GM12878 (cell line): ENCODE measurements at regions not wholly inside any gene's neighbourhood (a gene's known extent, or its start where the extent isn't known, plus 50 kb on each side); places are given as distances from the start of the nearest gene placed in this dataset.

Source experiments
- ATAC-seq: fragments of 200-7000 bp; cut with Tn5 transposase; 3 replicates; pipeline ENCODE4 v1.9.1; 2020; ENCODE audit warnings: mild to moderate bottlenecking, moderate library complexity
- BruUV-seq: library from RNA; stranded (reverse); fragments of 400-500 nt; replicated peaks from 2 replicates; lab custom pipeline; 2021; lab: Mats Ljungman, UMichigan
- CTCF ChIA-PET: fragments of 300-600 bp; sonication (Branson Sonifier 250); formaldehyde crosslinking; extraction: SDS; loops from one replicate; lab custom pipeline; 2021; ENCODE audit warnings: inconsistent platforms; lab: Yijun Ruan, JAX
- POLR2A ChIA-PET: fragments of 350-600 bp; formaldehyde crosslinking; extraction: SDS; loops from one replicate; lab custom pipeline; 2021; ENCODE audit warnings: inconsistent platforms; lab: Charles Lee
- RAD21 ChIA-PET: fragments of 300-600 bp; sonication (Branson Sonifier 250); formaldehyde crosslinking; loops from one replicate; lab custom pipeline; 2023; ENCODE audit warnings: antibody characterized with exemption; ENCODE audit not compliant: unreplicated experiment; lab: Charles Lee
- SMC1A ChIA-PET: fragments of 300-600 bp; sonication (Branson Sonifier 250); formaldehyde crosslinking; loops from one replicate; lab custom pipeline; 2023; ENCODE audit not compliant: unreplicated experiment, uncharacterized antibody; lab: Charles Lee
- DNase-seq: peaks from one replicate; pipeline ENCODE4 v3.0.0-alpha.2; 2011; ENCODE audit warnings: low read depth, low spot score
- FAIRE-seq: peaks from 3 replicates; lab custom pipeline; 2011; peaks lifted over from hg19 to GRCh38; lab: Jason Lieb, UNC
- H2AFZ ChIP-seq: 2 replicates; pipeline ENCODE4 v1.6.0; 2011; ENCODE audit warnings: low read depth, low read length, control low read depth; ENCODE audit not compliant: control insufficient read depth
- H3K27ac ChIP-seq: 2 replicates; pipeline ENCODE4 v1.5.1; 2011; ENCODE audit warnings: control low read depth; ENCODE audit not compliant: control insufficient read depth, insufficient read depth
- H3K27me3 ChIP-seq, 2 experiments: replicated peaks in 1 of 2; 2 replicates each; pipeline versions ENCODE4 v1.6.0 to v1.6.1; 2011; ENCODE audit warnings: low read length in 1 of 2; ENCODE audit not compliant: control insufficient read depth in 2 of 2, insufficient read depth in 2 of 2
- H3K36me3 ChIP-seq, 2 experiments: 2 replicates each; pipeline ENCODE4 v1.5.1; 2011; ENCODE audit warnings: low read length in 1 of 2; ENCODE audit not compliant: control insufficient read depth in 2 of 2, insufficient read depth in 2 of 2
- H3K4me1 ChIP-seq: 2 replicates; pipeline ENCODE4 v1.6.1; 2011; ENCODE audit warnings: mild to moderate bottlenecking, low read length, moderate library complexity, mixed read lengths; ENCODE audit not compliant: control insufficient read depth, insufficient read depth
- H3K4me2 ChIP-seq: 2 replicates; pipeline ENCODE4 v1.6.0; 2011; ENCODE audit warnings: control low read depth; ENCODE audit not compliant: control insufficient read depth, insufficient read depth
- H3K4me3 ChIP-seq: fragments of 200-600 bp; sonication (generic); 2 replicates; pipeline ENCODE4 v1.5.1; 2016
- H3K79me2 ChIP-seq: 2 replicates; pipeline ENCODE4 v1.6.0; 2011; ENCODE audit warnings: low read length; ENCODE audit not compliant: control insufficient read depth, insufficient read depth
- H3K9ac ChIP-seq: 2 replicates; pipeline ENCODE4 v1.8.0; 2011; ENCODE audit warnings: low read length, control low read depth, mixed read lengths; ENCODE audit not compliant: control insufficient read depth, insufficient read depth
- H3K9me3 ChIP-seq: replicated peaks from 3 replicates; pipeline ENCODE4 v1.5.1; 2011; ENCODE audit warnings: mild to moderate bottlenecking, low read length; ENCODE audit not compliant: control insufficient read depth, insufficient read depth
- H4K20me1 ChIP-seq: 2 replicates; pipeline ENCODE4 v1.6.0; 2011; ENCODE audit not compliant: control insufficient read depth, insufficient read depth
- EED ChIP-seq: sonication (generic); IDR thresholded peaks from 2 replicates; pipeline ENCODE4 v1.6.1; 2016; ENCODE audit warnings: antibody characterized with exemption, low read depth
- EGR1 ChIP-seq, 2 experiments: IDR thresholded peaks; 1 replicate in 1 of 2; 2 replicates in 1 of 2; pipeline ENCODE4 v1.6.1; 2011 to 2012; ENCODE audit warnings: low read depth in 2 of 2, low read length in 2 of 2, borderline replicate concordance in 1 of 2, mild to moderate bottlenecking in 1 of 2, moderate library complexity in 1 of 2
- ESRRA ChIP-seq: IDR thresholded peaks from 2 replicates; pipeline ENCODE4 v1.6.1; 2012; ENCODE audit warnings: mild to moderate bottlenecking, low read length, improper control_type of control experiment
- NBN ChIP-seq: fragments of 450-650 bp; IDR thresholded peaks from 2 replicates; pipeline ENCODE4 v1.6.1; 2016
- RBBP5 ChIP-seq: fragments of 200-600 bp; sonication (generic); conservative IDR thresholded peaks from 2 replicates; pipeline ENCODE4 v1.6.1; 2016
- SRF ChIP-seq, 2 experiments: IDR thresholded peaks; 2 replicates each; pipeline ENCODE4 v1.6.1; 2011; ENCODE audit warnings: low read depth in 2 of 2, low read length in 2 of 2, mild to moderate bottlenecking in 1 of 2, moderate library complexity in 1 of 2
- TAF1 ChIP-seq: IDR thresholded peaks from 2 replicates; pipeline ENCODE4 v1.6.1; 2011; ENCODE audit warnings: mild to moderate bottlenecking, low read depth, low read length, borderline replicate concordance
- TCF12 ChIP-seq: IDR thresholded peaks from 2 replicates; pipeline ENCODE4 v1.6.1; 2011; ENCODE audit warnings: low read depth, mild to moderate bottlenecking, low read length
- WGBS: methylation state at CpG from one replicate; pipeline ENCODE4 v1.1.6; 2016; ENCODE audit warnings: low lambda C conversion rate; ENCODE audit not compliant: insufficient replicate concordance, insufficient coverage; ENCODE audit errors: missing lambda C conversion rate; 5-methylcytosine and 5-hydroxymethylcytosine counted together
- in situ Hi-C: fragments of 300-500 bp; cut with MboI; formaldehyde crosslinking; loops from 9 replicates; pipeline ENCODE4 v1.14.3; 2018; ENCODE audit warnings: mixed read lengths
- intact Hi-C: fragments of 100-400 bp; cut with micrococcal nuclease; formaldehyde crosslinking; loops from one replicate; pipeline ENCODE4 v1.14.2; 2022; ENCODE audit not compliant: unreplicated experiment
- TF ChIP-seq, protein P1 (sequence below): fragments of 450-650 bp; IDR thresholded peaks from 2 replicates; pipeline ENCODE4 v1.6.1; 2017; ENCODE audit warnings: mild to moderate bottlenecking, moderate library complexity
- TF ChIP-seq, protein P2 (sequence below): fragments of 450-650 bp; IDR thresholded peaks from 2 replicates; pipeline ENCODE4 v1.6.1; 2017; ENCODE audit warnings: mild to moderate bottlenecking
- TF ChIP-seq, protein P3 (sequence below): fragments of 450-650 bp; IDR thresholded peaks from 2 replicates; pipeline ENCODE4 v1.6.1; 2016; ENCODE audit warnings: mild to moderate bottlenecking, moderate library complexity, borderline replicate concordance

DNA sequence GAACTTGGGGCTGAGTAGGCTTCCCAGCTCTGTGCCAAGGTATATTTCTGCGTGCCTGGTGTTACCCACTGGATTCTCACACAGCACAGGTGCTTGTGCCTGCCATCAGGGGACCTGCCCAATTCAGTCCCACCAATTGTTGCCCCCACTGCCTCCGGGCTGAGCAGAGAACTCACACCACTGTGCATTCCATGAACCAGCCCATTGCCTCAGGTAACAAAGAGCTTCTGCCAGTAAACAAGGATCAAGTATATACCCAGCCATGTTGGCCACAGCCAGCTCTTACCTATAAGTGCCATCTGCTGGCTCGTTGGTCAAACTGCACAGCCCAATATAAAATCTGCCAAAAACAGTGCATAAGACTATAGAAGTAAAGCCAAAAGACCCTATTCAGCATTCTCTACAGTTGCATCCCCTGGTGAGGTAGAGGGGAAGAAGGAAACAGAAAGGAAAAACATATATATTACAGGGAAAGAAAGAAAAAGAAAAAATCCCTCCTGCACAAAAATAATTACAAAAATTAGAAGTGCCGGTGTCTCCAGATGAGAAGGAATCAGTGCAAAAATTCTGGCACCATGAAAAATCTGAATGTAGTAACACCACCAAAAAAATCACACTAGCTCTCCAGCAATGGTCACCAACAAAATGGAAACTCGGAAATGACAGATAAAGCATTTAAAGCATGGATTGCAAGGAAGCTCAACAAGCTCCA is 241.4 kb downstream of the IBTK start:
- BruUV-seq, result no TSS peak
- no peaks in the 10 kb centered on the region for H4K20me1 ChIP-seq
- no peak overlapping the region for H3K27ac ChIP-seq
- no peaks in the 10 kb centered on the region for H3K36me3 ChIP-seq
- intact Hi-C loops, result loop anchor here (5.0 to 10.0 kb wide), 2 partner anchors 254 to 1791 kb away; partner anchors contain the start of gene TENT5A
- SMC1A ChIA-PET, result interaction anchor here (0.8 to 4.1 kb wide), 36 partner anchors 8 to 1400 kb away, joined by 3 to 25 read pairs (median 4); partner anchors contain the start of gene TENT5A
- H3K4me1 ChIP-seq, result no peaks in the 10 kb centered on the region
- WGBS, result 39% methylated on average over 5 of the region's 5 CpGs
- no peaks in the 10 kb centered on the region for H3K27me3 ChIP-seq
- POLR2A ChIA-PET, result interaction anchor here (0.6 to 1.0 kb wide), 2 partner anchors 233 to 274 kb away, joined by 3 to 4 read pairs; no protein-coding TSS in a partner anchor
- H3K4me2 ChIP-seq, result no peak overlapping the region
- H2AFZ ChIP-seq, result no peak overlapping the region
- FAIRE-seq (no peak), ATAC-seq (peak; percentile 95), DNase-seq (no peak)
- no peak overlapping the region for H3K9ac ChIP-seq
- H3K4me3 ChIP-seq, result no peak overlapping the region
- no peaks in the 10 kb centered on the region; the same call in 1 of the 3 replicates for H3K9me3 ChIP-seq
- in situ Hi-C loops, result loop anchor here (25.0 kb wide), 2 partner anchors 1394 to 1794 kb away; no protein-coding TSS in a partner anchor
- CTCF ChIA-PET, result interaction anchor here (0.7 to 5.4 kb wide), 35 partner anchors 9 to 1400 kb away, joined by 3 to 41 read pairs (median 4); partner anchors contain the start of gene TENT5A
- H3K79me2 ChIP-seq, result no peaks in the 10 kb centered on the region
- RAD21 ChIA-PET, result interaction anchor here (0.7 to 3.2 kb wide), 28 partner anchors 8 to 1900 kb away, joined by 3 to 27 read pairs (median 4); partner anchors contain the start of genes BCKDHB and TENT5A
- no peak for TF ChIP-seq EGR1 (IDR thresholded peaks at IDR 0.05; ENCODE audit: borderline replicate concordance in 1 of 2, low read depth in 2 of 2, low read length in 2 of 2)
- TF ChIP-seq, protein P1, sequence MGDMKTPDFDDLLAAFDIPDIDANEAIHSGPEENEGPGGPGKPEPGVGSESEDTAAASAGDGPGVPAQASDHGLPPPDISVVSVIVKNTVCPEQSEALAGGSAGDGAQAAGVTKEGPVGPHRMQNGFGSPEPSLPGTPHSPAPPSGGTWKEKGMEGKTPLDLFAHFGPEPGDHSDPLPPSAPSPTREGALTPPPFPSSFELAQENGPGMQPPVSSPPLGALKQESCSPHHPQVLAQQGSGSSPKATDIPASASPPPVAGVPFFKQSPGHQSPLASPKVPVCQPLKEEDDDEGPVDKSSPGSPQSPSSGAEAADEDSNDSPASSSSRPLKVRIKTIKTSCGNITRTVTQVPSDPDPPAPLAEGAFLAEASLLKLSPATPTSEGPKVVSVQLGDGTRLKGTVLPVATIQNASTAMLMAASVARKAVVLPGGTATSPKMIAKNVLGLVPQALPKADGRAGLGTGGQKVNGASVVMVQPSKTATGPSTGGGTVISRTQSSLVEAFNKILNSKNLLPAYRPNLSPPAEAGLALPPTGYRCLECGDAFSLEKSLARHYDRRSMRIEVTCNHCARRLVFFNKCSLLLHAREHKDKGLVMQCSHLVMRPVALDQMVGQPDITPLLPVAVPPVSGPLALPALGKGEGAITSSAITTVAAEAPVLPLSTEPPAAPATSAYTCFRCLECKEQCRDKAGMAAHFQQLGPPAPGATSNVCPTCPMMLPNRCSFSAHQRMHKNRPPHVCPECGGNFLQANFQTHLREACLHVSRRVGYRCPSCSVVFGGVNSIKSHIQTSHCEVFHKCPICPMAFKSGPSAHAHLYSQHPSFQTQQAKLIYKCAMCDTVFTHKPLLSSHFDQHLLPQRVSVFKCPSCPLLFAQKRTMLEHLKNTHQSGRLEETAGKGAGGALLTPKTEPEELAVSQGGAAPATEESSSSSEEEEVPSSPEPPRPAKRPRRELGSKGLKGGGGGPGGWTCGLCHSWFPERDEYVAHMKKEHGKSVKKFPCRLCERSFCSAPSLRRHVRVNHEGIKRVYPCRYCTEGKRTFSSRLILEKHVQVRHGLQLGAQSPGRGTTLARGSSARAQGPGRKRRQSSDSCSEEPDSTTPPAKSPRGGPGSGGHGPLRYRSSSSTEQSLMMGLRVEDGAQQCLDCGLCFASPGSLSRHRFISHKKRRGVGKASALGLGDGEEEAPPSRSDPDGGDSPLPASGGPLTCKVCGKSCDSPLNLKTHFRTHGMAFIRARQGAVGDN, result no peak
- TF ChIP-seq TAF1, result no peak
- TF ChIP-seq NBN, result peak; percentile 50; the same call in 1 of the 2 replicates
- no peak for TF ChIP-seq SRF (IDR thresholded peaks at IDR 0.05; ENCODE audit: low read depth in 2 of 2, low read length in 2 of 2)
- no peak for TF ChIP-seq TCF12
- TF ChIP-seq, protein P2, sequence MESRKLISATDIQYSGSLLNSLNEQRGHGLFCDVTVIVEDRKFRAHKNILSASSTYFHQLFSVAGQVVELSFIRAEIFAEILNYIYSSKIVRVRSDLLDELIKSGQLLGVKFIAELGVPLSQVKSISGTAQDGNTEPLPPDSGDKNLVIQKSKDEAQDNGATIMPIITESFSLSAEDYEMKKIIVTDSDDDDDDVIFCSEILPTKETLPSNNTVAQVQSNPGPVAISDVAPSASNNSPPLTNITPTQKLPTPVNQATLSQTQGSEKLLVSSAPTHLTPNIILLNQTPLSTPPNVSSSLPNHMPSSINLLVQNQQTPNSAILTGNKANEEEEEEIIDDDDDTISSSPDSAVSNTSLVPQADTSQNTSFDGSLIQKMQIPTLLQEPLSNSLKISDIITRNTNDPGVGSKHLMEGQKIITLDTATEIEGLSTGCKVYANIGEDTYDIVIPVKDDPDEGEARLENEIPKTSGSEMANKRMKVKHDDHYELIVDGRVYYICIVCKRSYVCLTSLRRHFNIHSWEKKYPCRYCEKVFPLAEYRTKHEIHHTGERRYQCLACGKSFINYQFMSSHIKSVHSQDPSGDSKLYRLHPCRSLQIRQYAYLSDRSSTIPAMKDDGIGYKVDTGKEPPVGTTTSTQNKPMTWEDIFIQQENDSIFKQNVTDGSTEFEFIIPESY, result no peak
- TF ChIP-seq RBBP5, result no peak
- TF ChIP-seq ESRRA, result no peak
- no peak for TF ChIP-seq EED
- TF ChIP-seq, protein P3, sequence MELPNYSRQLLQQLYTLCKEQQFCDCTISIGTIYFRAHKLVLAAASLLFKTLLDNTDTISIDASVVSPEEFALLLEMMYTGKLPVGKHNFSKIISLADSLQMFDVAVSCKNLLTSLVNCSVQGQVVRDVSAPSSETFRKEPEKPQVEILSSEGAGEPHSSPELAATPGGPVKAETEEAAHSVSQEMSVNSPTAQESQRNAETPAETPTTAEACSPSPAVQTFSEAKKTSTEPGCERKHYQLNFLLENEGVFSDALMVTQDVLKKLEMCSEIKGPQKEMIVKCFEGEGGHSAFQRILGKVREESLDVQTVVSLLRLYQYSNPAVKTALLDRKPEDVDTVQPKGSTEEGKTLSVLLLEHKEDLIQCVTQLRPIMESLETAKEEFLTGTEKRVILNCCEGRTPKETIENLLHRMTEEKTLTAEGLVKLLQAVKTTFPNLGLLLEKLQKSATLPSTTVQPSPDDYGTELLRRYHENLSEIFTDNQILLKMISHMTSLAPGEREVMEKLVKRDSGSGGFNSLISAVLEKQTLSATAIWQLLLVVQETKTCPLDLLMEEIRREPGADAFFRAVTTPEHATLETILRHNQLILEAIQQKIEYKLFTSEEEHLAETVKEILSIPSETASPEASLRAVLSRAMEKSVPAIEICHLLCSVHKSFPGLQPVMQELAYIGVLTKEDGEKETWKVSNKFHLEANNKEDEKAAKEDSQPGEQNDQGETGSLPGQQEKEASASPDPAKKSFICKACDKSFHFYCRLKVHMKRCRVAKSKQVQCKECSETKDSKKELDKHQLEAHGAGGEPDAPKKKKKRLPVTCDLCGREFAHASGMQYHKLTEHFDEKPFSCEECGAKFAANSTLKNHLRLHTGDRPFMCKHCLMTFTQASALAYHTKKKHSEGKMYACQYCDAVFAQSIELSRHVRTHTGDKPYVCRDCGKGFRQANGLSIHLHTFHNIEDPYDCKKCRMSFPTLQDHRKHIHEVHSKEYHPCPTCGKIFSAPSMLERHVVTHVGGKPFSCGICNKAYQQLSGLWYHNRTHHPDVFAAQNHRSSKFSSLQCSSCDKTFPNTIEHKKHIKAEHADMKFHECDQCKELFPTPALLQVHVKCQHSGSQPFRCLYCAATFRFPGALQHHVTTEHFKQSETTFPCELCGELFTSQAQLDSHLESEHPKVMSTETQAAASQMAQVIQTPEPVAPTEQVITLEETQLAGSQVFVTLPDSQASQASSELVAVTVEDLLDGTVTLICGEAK, result no peak
